Stimulated activated CD8-positive, alpha-beta memory T cell treated with anti-CD3 and anti-CD28 coated beads, Interleukin-7, amount 100 ng/mL, for 48 hours (primary cell): ENCODE measurements at regions not wholly inside any gene's neighbourhood (a gene's known extent, or its start where the extent isn't known, plus 50 kb on each side); places are given as distances from the start of the nearest gene placed in this dataset.
A peak's percentile ranks its signal among the peaks of the same experiment; 100 is the strongest.

Source experiments
- DNase-seq, 2 donors: peaks; one replicate each; pipeline ENCODE4 v3.0.0-alpha.2; 2020; ENCODE audit warnings: low read depth in 1 of 2; ENCODE audit errors: extremely low read depth in 1 of 2

- DNase-seq: no peak
Measured at GRCh38 chr16:51816929-51817328, 665.9 kb upstream of the SALL1 start.

GRCh38 chr16:51815523-51815922, 664.5 kb upstream of the SALL1 start:
- no peak for DNase-seq

- no peak for DNase-seq
Measured at GRCh38 chr16:51814617-51815016, 663.5 kb upstream of the SALL1 start.

DNA sequence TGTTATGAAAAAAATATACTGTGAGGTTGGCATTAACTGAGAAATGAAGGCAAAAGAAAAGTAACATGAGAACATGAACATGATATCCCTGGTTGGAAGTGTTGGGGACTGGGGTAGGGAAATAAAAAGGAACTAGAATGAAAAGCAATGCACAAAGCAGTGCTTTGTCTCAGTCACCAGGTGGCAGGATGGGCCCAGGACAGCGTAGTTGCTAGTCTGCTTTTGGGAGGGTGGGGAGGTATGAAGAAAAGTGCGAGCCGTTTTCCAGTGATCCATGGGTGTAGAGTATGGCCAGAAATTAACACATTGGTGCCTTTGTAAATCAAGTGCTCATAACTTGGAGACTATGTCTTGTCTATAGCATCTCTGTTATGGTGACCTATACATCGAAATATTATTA, 662.5 kb upstream of the SALL1 start:
- no peak for DNase-seq

GRCh38 chr16:51812945-51813344, 661.9 kb upstream of the SALL1 start:
- DNase-seq: no peak

DNA sequence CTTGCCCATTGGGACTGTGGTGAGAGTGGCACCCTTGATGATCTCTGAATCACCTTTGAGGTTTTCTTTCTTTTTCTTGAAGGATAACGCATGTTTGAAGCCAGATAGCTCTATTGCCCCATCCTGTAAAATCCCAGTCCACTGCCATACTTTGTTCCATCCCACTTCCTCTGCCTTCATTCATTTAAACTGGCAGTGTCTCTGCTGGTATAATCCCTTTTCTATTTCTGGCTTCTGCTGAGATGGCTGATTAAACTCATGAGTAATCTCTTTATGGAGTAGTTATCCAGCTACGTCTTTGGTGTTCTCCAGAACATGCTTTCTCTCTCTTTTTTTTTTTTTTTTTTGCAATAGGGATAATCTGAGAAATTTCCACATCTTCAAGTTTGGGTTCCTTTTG, 656.5 kb upstream of the SALL1 start:
- DNase-seq: no peak

GRCh38 chr16:51801635-51802034, 650.6 kb upstream of the SALL1 start:
- no peak for DNase-seq

GRCh38 chr16:51797669-51798259, 646.7 kb upstream of the SALL1 start:
- no peak for DNase-seq

- DNase-seq: no peak
Measured at GRCh38 chr16:51779240-51779639, 628.2 kb upstream of the SALL1 start.

- DNase-seq: no peak
Measured at GRCh38 chr16:51773071-51773890, 622.2 kb upstream of the SALL1 start.

DNA sequence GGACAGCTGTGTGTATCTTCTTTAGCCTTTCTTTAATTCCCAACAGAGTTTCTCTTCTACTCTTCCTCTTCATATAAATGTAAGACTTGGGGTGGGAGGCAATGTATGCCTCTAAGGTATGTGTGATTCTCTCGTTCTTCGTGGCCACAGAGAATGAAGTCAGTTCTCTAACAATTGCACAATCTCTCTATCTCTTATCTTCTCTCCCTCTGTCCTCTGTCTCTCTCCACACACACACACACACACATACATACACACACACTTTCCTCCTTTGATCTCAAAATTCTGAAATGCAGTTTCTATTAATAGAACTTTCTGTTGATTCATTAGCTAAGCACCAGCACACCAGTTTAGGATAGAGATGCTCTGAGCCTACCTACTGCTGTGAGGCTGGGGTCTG, 615.7 kb upstream of the SALL1 start:
- DNase-seq: no peak

DNA sequence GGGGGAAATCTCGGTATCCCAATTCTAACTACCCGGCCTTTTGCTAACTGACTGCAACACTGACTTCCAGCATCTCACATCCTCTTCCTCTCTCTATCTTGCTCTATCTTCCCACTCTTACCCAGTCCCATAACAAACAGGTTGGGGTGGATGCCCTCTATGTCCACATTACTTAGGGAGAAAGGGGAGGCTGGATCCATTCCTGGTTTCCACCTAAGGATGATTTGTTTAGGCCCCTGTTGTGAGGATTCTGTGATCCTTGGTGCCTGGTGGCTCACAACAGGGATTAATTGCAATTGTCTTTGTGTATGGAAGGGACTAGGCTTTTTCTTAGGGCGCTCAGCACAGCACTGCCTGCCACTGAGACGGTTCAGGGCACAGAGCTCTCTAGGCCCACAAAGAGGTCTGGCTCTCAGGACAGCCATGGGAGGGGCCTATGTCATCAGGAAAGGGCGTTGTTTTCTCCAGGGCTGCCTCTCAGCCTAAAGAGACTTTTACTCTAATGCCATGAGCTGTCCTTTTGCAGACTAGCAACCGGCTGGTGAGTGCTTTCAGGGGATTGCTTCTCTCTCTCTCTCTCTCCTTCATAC, 612.1 kb upstream of the SALL1 start:
- DNase-seq: no peak

GRCh38 chr16:51762081-51762996, 611.3 kb upstream of the SALL1 start:
- peak; percentile 6 to 14 for DNase-seq

- no peak for DNase-seq
Measured at GRCh38 chr16:51761001-51761400, 609.9 kb upstream of the SALL1 start.

DNA sequence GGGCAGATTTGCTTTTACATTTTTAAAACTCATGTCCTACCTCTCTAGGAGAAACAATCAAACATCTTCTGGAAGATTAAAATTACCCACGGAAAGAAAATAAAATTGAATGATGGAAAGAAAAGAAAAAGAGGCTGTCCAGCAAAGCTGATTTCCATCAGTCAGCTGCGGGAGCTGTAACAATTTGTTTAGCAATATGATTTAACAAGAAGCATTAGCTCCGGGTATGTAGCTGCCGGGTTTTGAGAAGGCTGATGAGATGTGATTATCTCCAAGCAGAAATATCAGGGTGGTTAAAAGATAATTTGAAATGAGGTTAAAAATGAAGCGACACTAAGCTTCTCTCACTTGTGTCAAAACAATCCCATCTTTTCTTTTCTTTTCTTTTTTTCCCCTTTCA, 608.9 kb upstream of the SALL1 start:
- no peak for DNase-seq

GRCh38 chr16:51759329-51759728, 608.3 kb upstream of the SALL1 start:
- no peak for DNase-seq

GRCh38 chr16:51757921-51758479, 606.9 kb upstream of the SALL1 start:
- no peak for DNase-seq

GRCh38 chr16:51757505-51757904, 606.4 kb upstream of the SALL1 start:
- DNase-seq: no peak

- DNase-seq: no peak
Measured at GRCh38 chr16:51757124-51757470, 606.0 kb upstream of the SALL1 start.

DNA sequence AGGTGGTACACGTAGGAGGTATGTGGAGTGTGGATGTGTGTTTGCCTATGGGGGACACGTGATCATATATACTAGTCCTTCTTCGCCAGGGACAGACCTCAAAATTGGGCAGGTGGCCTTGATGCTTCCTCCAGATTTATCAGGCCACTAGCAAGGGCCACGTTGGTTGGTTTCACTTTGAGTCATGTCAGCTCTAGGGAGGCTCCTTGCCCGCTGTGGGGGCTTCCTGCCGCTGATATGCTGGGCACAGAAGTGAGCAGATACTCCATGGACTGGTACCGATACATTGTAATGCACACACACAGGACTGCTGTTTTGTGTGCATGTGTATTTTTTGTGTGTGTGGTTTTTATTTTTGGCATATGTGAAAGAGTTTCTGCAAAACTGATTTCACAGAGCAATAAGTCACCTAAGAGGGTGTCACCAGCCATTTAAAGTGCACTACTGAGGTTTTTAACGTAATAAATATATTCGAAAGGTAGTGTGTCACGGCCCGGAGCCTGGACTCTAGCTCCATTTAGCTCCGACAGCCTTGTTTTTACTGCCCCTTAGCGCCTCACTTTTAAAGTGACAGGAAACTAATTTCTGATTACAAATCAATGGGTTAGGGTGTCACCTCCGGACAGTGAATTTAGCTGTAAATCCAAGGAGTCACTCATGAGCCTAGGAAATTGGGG, 605.5 kb upstream of the SALL1 start:
- DNase-seq: no peak
